NT2/D1 (cell line): ENCODE measurements at regions not wholly inside any gene's neighbourhood (a gene's known extent, or its start where the extent isn't known, plus 50 kb on each side); places are given as distances from the start of the nearest gene placed in this dataset.

Experiments
- SUZ12 ChIP-seq: IDR thresholded peaks from 2 replicates; pipeline ENCODE4 v1.6.1; 2011; ENCODE audit not compliant: insufficient read length, insufficient read depth; ENCODE audit errors: extremely low read depth
- YY1 ChIP-seq: IDR thresholded peaks from 2 replicates; pipeline ENCODE4 v1.6.1; 2011; ENCODE audit not compliant: insufficient read length, insufficient read depth
- ZNF274 ChIP-seq: IDR thresholded peaks from 2 replicates; pipeline ENCODE4 v1.6.1; 2011; ENCODE audit warnings: mild to moderate bottlenecking, low read depth, low read length

GRCh38 chr14:100015251-100015655 lies 50.0 kb upstream of the EVL start:
- TF ChIP-seq YY1, result no peak
- TF ChIP-seq ZNF274, result no peak
- TF ChIP-seq SUZ12, result no peak
